ENCODE measurements at regions not wholly inside any gene's neighbourhood (a gene's known extent, or its start where the extent isn't known, plus 50 kb on each side); places are given as distances from the start of the nearest gene placed in this dataset.
"Not testable (repeated sequence)": the region's sequence is repeated elsewhere in the genome, so short reads cannot be mapped to it uniquely, and the experiment has no call there.

GRCh38 chr3:107198581-107199181 is 178.6 kb upstream of the CCDC54 start:
- Histone ChIP-seq H3K36me3 (ENCODE audit: control insufficient read depth, insufficient read depth, low read length, severe bottlenecking) (no peaks in the 10 kb centered on the region), H3K4me3 (ENCODE audit: low read length) (peak overlapping the region; percentile 40), H3K27me3 (replicated peaks; ENCODE audit: control insufficient read depth, insufficient read depth, low read length) (peaks cover 8% of the 10 kb centered on the region), H3K9ac (ENCODE audit: low read length) (no peak overlapping the region), H3K4me1 (ENCODE audit: control insufficient read depth, insufficient read depth, low read length) (peaks cover 10% of the 10 kb centered on the region), H3K9me3 (ENCODE audit: control insufficient read depth, low read length) (no peaks in the 10 kb centered on the region)
- DNase-seq (ENCODE audit: low read depth): peak; percentile 59

- no peaks in the 10 kb centered on the region for H3K36me3 ChIP-seq (ENCODE audit: control insufficient read depth, insufficient read depth, low read length, severe bottlenecking)
- H3K27me3 ChIP-seq (replicated peaks; ENCODE audit: control insufficient read depth, insufficient read depth, low read length): no peaks in the 10 kb centered on the region
- H3K4me3 ChIP-seq (ENCODE audit: low read length): no peak overlapping the region
- DNase-seq (ENCODE audit: low read depth): no peak
- H3K9ac ChIP-seq (ENCODE audit: low read length): no peak overlapping the region
- peaks cover 10% of the 10 kb centered on the region for H3K4me1 ChIP-seq (ENCODE audit: control insufficient read depth, insufficient read depth, low read length)
- no peaks in the 10 kb centered on the region for H3K9me3 ChIP-seq (ENCODE audit: control insufficient read depth, low read length)
Observed at GRCh38 chr3:107201146-107201545, 176.1 kb upstream of the CCDC54 start.

- H3K9ac ChIP-seq (ENCODE audit: low read length); DNase-seq (ENCODE audit: low read depth); H3K36me3 ChIP-seq (ENCODE audit: control insufficient read depth, insufficient read depth, low read length, severe bottlenecking); H3K9me3 ChIP-seq (ENCODE audit: control insufficient read depth, low read length); H3K4me3 ChIP-seq (ENCODE audit: low read length); H3K27me3 ChIP-seq (replicated peaks; ENCODE audit: control insufficient read depth, insufficient read depth, low read length): not testable (repeated sequence)
- H3K4me1 ChIP-seq (ENCODE audit: control insufficient read depth, insufficient read depth, low read length): peaks cover 26% of the 10 kb centered on the region
Observed at GRCh38 chr3:107202885-107203284, 174.4 kb upstream of the CCDC54 start.

- H3K4me1 ChIP-seq (ENCODE audit: control insufficient read depth, insufficient read depth, low read length): peaks cover 27% of the 10 kb centered on the region
- no peaks in the 10 kb centered on the region for H3K27me3 ChIP-seq (replicated peaks; ENCODE audit: control insufficient read depth, insufficient read depth, low read length)
- no peaks in the 10 kb centered on the region for H3K36me3 ChIP-seq (ENCODE audit: control insufficient read depth, insufficient read depth, low read length, severe bottlenecking)
- DNase-seq (ENCODE audit: low read depth): no peak
- H3K9me3 ChIP-seq (ENCODE audit: control insufficient read depth, low read length): no peaks in the 10 kb centered on the region
- H3K9ac ChIP-seq (ENCODE audit: low read length): no peak overlapping the region
- no peak overlapping the region for H3K4me3 ChIP-seq (ENCODE audit: low read length)
Observed at GRCh38 chr3:107204121-107204520, 173.1 kb upstream of the CCDC54 start.

- Histone ChIP-seq H3K27me3 (replicated peaks; ENCODE audit: control insufficient read depth, insufficient read depth, low read length) (no peaks in the 10 kb centered on the region), H3K36me3 (ENCODE audit: control insufficient read depth, insufficient read depth, low read length, severe bottlenecking) (no peaks in the 10 kb centered on the region), H3K4me3 (ENCODE audit: low read length) (no peak overlapping the region), H3K9ac (ENCODE audit: low read length) (no peak overlapping the region), H3K9me3 (ENCODE audit: control insufficient read depth, low read length) (no peaks in the 10 kb centered on the region), H3K4me1 (ENCODE audit: control insufficient read depth, insufficient read depth, low read length) (peaks cover 37% of the 10 kb centered on the region)
- no peak for DNase-seq (ENCODE audit: low read depth)
Observed at GRCh38 chr3:107205358-107205757, 171.9 kb upstream of the CCDC54 start.

- Histone ChIP-seq H3K9me3 (ENCODE audit: control insufficient read depth, low read length) (no peaks in the 10 kb centered on the region), H3K4me3 (ENCODE audit: low read length) (no peak overlapping the region), H3K36me3 (ENCODE audit: control insufficient read depth, insufficient read depth, low read length, severe bottlenecking) (no peaks in the 10 kb centered on the region), H3K27me3 (replicated peaks; ENCODE audit: control insufficient read depth, insufficient read depth, low read length) (no peaks in the 10 kb centered on the region), H3K4me1 (ENCODE audit: control insufficient read depth, insufficient read depth, low read length) (peaks cover 37% of the 10 kb centered on the region), H3K9ac (ENCODE audit: low read length) (no peak overlapping the region)
- DNase-seq (ENCODE audit: low read depth): peak; percentile 85
Observed at GRCh38 chr3:107206141-107206540, 171.1 kb upstream of the CCDC54 start.

GRCh38 chr3:107206945-107207344 is 170.3 kb upstream of the CCDC54 start:
- H3K9ac ChIP-seq (ENCODE audit: low read length): no peak overlapping the region
- DNase-seq (ENCODE audit: low read depth): peak; percentile 33
- H3K4me3 ChIP-seq (ENCODE audit: low read length): no peak overlapping the region
- no peaks in the 10 kb centered on the region for H3K27me3 ChIP-seq (replicated peaks; ENCODE audit: control insufficient read depth, insufficient read depth, low read length)
- peaks cover 37% of the 10 kb centered on the region for H3K4me1 ChIP-seq (ENCODE audit: control insufficient read depth, insufficient read depth, low read length)
- no peaks in the 10 kb centered on the region for H3K36me3 ChIP-seq (ENCODE audit: control insufficient read depth, insufficient read depth, low read length, severe bottlenecking)
- H3K9me3 ChIP-seq (ENCODE audit: control insufficient read depth, low read length): no peaks in the 10 kb centered on the region

- H3K9me3 ChIP-seq (ENCODE audit: control insufficient read depth, low read length): no peaks in the 10 kb centered on the region
- DNase-seq (ENCODE audit: low read depth): peak; percentile 97
- H3K9ac ChIP-seq (ENCODE audit: low read length): peak overlapping the region; percentile 44
- no peaks in the 10 kb centered on the region for H3K27me3 ChIP-seq (replicated peaks; ENCODE audit: control insufficient read depth, insufficient read depth, low read length)
- peak overlapping the region; percentile 64 for H3K4me3 ChIP-seq (ENCODE audit: low read length)
- H3K4me1 ChIP-seq (ENCODE audit: control insufficient read depth, insufficient read depth, low read length): peaks cover 37% of the 10 kb centered on the region
- H3K36me3 ChIP-seq (ENCODE audit: control insufficient read depth, insufficient read depth, low read length, severe bottlenecking): no peaks in the 10 kb centered on the region
Observed at GRCh38 chr3:107208100-107208499, 169.1 kb upstream of the CCDC54 start.

GRCh38 chr3:107208796-107209195 is 168.4 kb upstream of the CCDC54 start:
- H3K27me3 ChIP-seq (replicated peaks; ENCODE audit: control insufficient read depth, insufficient read depth, low read length): no peaks in the 10 kb centered on the region
- H3K36me3 ChIP-seq (ENCODE audit: control insufficient read depth, insufficient read depth, low read length, severe bottlenecking): no peaks in the 10 kb centered on the region
- peak overlapping the region; percentile 44 for H3K9ac ChIP-seq (ENCODE audit: low read length)
- peak overlapping the region; percentile 64 for H3K4me3 ChIP-seq (ENCODE audit: low read length)
- DNase-seq (ENCODE audit: low read depth): no peak
- H3K4me1 ChIP-seq (ENCODE audit: control insufficient read depth, insufficient read depth, low read length): peaks cover 37% of the 10 kb centered on the region
- no peaks in the 10 kb centered on the region for H3K9me3 ChIP-seq (ENCODE audit: control insufficient read depth, low read length)

GRCh38 chr3:107209302-107209990 is 167.8 kb upstream of the CCDC54 start:
- H3K36me3 ChIP-seq (ENCODE audit: control insufficient read depth, insufficient read depth, low read length, severe bottlenecking): no peaks in the 10 kb centered on the region
- peak overlapping the region; percentile 64 for H3K4me3 ChIP-seq (ENCODE audit: low read length)
- peak overlapping the region; percentile 44 for H3K9ac ChIP-seq (ENCODE audit: low read length)
- no peaks in the 10 kb centered on the region for H3K27me3 ChIP-seq (replicated peaks; ENCODE audit: control insufficient read depth, insufficient read depth, low read length)
- H3K4me1 ChIP-seq (ENCODE audit: control insufficient read depth, insufficient read depth, low read length): peaks cover 37% of the 10 kb centered on the region
- H3K9me3 ChIP-seq (ENCODE audit: control insufficient read depth, low read length): no peaks in the 10 kb centered on the region
- DNase-seq (ENCODE audit: low read depth): no peak

GRCh38 chr3:107211608-107212007 is 165.6 kb upstream of the CCDC54 start:
- H3K4me3 ChIP-seq (ENCODE audit: low read length): no peak overlapping the region
- no peaks in the 10 kb centered on the region for H3K27me3 ChIP-seq (replicated peaks; ENCODE audit: control insufficient read depth, insufficient read depth, low read length)
- H3K4me1 ChIP-seq (ENCODE audit: control insufficient read depth, insufficient read depth, low read length): peaks cover 40% of the 10 kb centered on the region
- H3K9ac ChIP-seq (ENCODE audit: low read length): no peak overlapping the region
- H3K9me3 ChIP-seq (ENCODE audit: control insufficient read depth, low read length): no peaks in the 10 kb centered on the region
- H3K36me3 ChIP-seq (ENCODE audit: control insufficient read depth, insufficient read depth, low read length, severe bottlenecking): no peaks in the 10 kb centered on the region
- no peak for DNase-seq (ENCODE audit: low read depth)
